Heart left ventricle (tissue), 16 donors: ENCODE measurements at regions not wholly inside any gene's neighbourhood (a gene's known extent, or its start where the extent isn't known, plus 50 kb on each side); places are given as distances from the start of the nearest gene placed in this dataset.

Source experiments
- ATAC-seq, 4 donors: fragments of 200-7000 bp; cut with Tn5 transposase; one replicate each; pipeline ENCODE4 v1.9.1; 2020 to 2022; ENCODE audit warnings: moderate library complexity in 4 of 4, mild to moderate bottlenecking in 3 of 4, moderate number of reproducible peaks in 1 of 4
- DNase-seq, 5 donors: peaks; one replicate each; pipeline ENCODE4 v3.0.0-alpha.2; 2020
- H3K27ac ChIP-seq, 12 donors: fragments of 200-600 bp; sonication (generic) in 4 of 12; one replicate each; pipeline versions ENCODE4 v1.5.0 to v1.8.0; 2016 to 2022; ENCODE audit warnings: mild to moderate bottlenecking in 2 of 12
- H3K27me3 ChIP-seq, 9 donors: fragments of 200-600 bp; sonication (generic) in 2 of 9; one replicate each; pipeline versions ENCODE4 v1.5.1 to v1.8.0; 2016 to 2022; ENCODE audit warnings: mild to moderate bottlenecking in 3 of 9
- H3K36me3 ChIP-seq, 9 donors: fragments of 200-600 bp; sonication (generic) in 2 of 9; one replicate each; pipeline versions ENCODE4 v1.5.0 to v1.8.0; 2018 to 2022; ENCODE audit warnings: mild to moderate bottlenecking in 2 of 9
- H3K4me1 ChIP-seq, 12 donors: fragments of 200-600 bp; sonication (generic) in 4 of 12; one replicate each; pipeline versions ENCODE4 v1.5.0 to v1.8.0; 2016 to 2022; ENCODE audit warnings: mild to moderate bottlenecking in 3 of 12
- H3K4me3 ChIP-seq, 12 donors: fragments of 200-600 bp; sonication (generic) in 4 of 12; one replicate each; pipeline versions ENCODE4 v1.5.0 to v1.8.0; 2017 to 2022; ENCODE audit warnings: mild to moderate bottlenecking in 9 of 12, moderate library complexity in 4 of 12
- H3K9me3 ChIP-seq, 12 donors: fragments of 200-600 bp; sonication (generic) in 4 of 12; one replicate each; pipeline versions ENCODE4 v1.5.0 to v1.8.0; 2016 to 2022; ENCODE audit warnings: mild to moderate bottlenecking in 1 of 12
- CTCF ChIP-seq, 12 donors: fragments of 200-600 bp; sonication (generic) in 4 of 12; IDR thresholded peaks; one replicate each; pipeline versions ENCODE4 v1.5.0 to v1.8.0; 2018 to 2022; ENCODE audit warnings: antibody characterized with exemption in 12 of 12, mild to moderate bottlenecking in 5 of 12
- POLR2A ChIP-seq, 2 donors: fragments of 450-650 bp; IDR thresholded peaks; one replicate each; pipeline ENCODE4 v1.6.1; 2017; ENCODE audit warnings: antibody characterized with exemption in 2 of 2, mild to moderate bottlenecking in 2 of 2, moderate library complexity in 2 of 2
- WGBS, 4 donors: extraction: QIAGEN DNeasy Blood & Tissue Kit in 2 of 4; methylation state at CpG; one replicate each; pipeline versions ENCODE4 v1.1.5 to v1.1.7; 2013 to 2018; 5-methylcytosine and 5-hydroxymethylcytosine counted together
- intact Hi-C, 10 donors: fragments of 100-400 bp; cut with DNase I; formaldehyde crosslinking; loops; one replicate each; pipeline versions ENCODE4 v1.11.1 to v1.14.2; 2022
- donor health status: ischemic (EF 13 %, LVEDD 7.1; RV severe dilation, severe dysfunction).
- donor health status: healthy with polysubstance abuse.
- donor health status: DM: no; HTN: yes; CAD: no.
- donor health status: DM: no; HTN: no; CAD: no.
- donor health status: ischemic (EF 25% LVEDD 6.9; RV normal size, moderate dysfunction).
- donor health status: ischemic (EF 25% LVEDD 5.7; RV mildly dilated, moderate dysfunction).
- donor health status: healthy.
- donor health status: DM: yes; HTN: yes; CAD: no.
- donor health status: ischemic (EF 35%, LVEDD 5.7; RV mildly dilated, moderate dysfunction).
- donor health status: nonischemic (EF 11% LVEDD 7.7; RV severe dilation, severe dysfunction).
- donor health status: DM: yes; HTN: yes; CAD: no.
- donor health status: PGD.
- donor health status: ischemic (EF 29% LVEDD 5.4; RV normal size, mild dysfunction).
- donor health status: nonischemic (EF 23%, LVEDD 6.1; RV moderate dilation, normal function).

- DNase-seq (no peak), ATAC-seq (no peak)
- Histone ChIP-seq H3K9me3 (peaks cover 0 to 11% (median 0%) of the 10 kb centered on the region in 12 donors), H3K4me1 (no peaks in the 10 kb centered on the region), H3K36me3 (no peaks in the 10 kb centered on the region), H3K4me3 (no peak overlapping the region), H3K27me3 (peaks cover 0 to 17% (median 0%) of the 10 kb centered on the region in 9 donors), H3K27ac (no peak overlapping the region)
- 60 to 66% (median 63%) methylated on average over 2 of the region's 2 CpGs for WGBS, 4 donors
- intact Hi-C loops, result no loop called here
- TF ChIP-seq CTCF (IDR thresholded peaks at IDR 0.05) (no peak), POLR2A (IDR thresholded peaks at IDR 0.05) (no peak)
Measured at GRCh38 chr7:52091996-52092395, 775.4 kb upstream of the COBL start.

- no peaks in the 10 kb centered on the region for H3K4me1 ChIP-seq
- intact Hi-C loops, result no loop called here
- H3K27me3 ChIP-seq, result peaks cover 0 to 17% (median 0%) of the 10 kb centered on the region in 9 donors
- 61 to 79% (median 76%) methylated on average over 6 of the region's 6 CpGs for WGBS, 4 donors
- H3K36me3 ChIP-seq, result no peaks in the 10 kb centered on the region
- no peak for ATAC-seq
- peaks cover 0 to 8% (median 0%) of the 10 kb centered on the region in 12 donors for H3K9me3 ChIP-seq
- no peak for TF ChIP-seq POLR2A (IDR thresholded peaks at IDR 0.05)
- TF ChIP-seq CTCF (IDR thresholded peaks at IDR 0.05), result no peak
- H3K27ac ChIP-seq, result no peak overlapping the region
- no peak for DNase-seq
- H3K4me3 ChIP-seq, result no peak overlapping the region
Measured at GRCh38 chr7:52091101-52091500, 774.5 kb upstream of the COBL start.

GRCh38 chr7:52088008-52088901, 771.6 kb upstream of the COBL start:
- no peaks in the 10 kb centered on the region for H3K9me3 ChIP-seq
- peak overlapping the region in 9 of 12 donors; percentile 8 to 46 (median 23) for H3K4me3 ChIP-seq
- TF ChIP-seq CTCF (IDR thresholded peaks at IDR 0.05) (peak in 2 of 12 donors; percentile 4 to 7), POLR2A (IDR thresholded peaks at IDR 0.05) (no peak)
- H3K27me3 ChIP-seq, result peaks cover 0 to 17% (median 0%) of the 10 kb centered on the region in 9 donors
- H3K27ac ChIP-seq, result no peak overlapping the region
- no peaks in the 10 kb centered on the region for H3K36me3 ChIP-seq
- ATAC-seq (peak in 1 of 4 donors; percentile 61), DNase-seq (no peak)
- 10 to 18% (median 14%) methylated on average over 37 to 49 of the region's 49 CpGs for WGBS, 4 donors
- intact Hi-C loops, result no loop called here
- H3K4me1 ChIP-seq, result no peaks in the 10 kb centered on the region

- ATAC-seq, result no peak
- WGBS, 4 donors, result 44 to 69% (median 55%) methylated on average over 2 of the region's 2 CpGs
- no peaks in the 10 kb centered on the region for H3K36me3 ChIP-seq
- H3K27ac ChIP-seq, result no peak overlapping the region
- H3K9me3 ChIP-seq, result no peaks in the 10 kb centered on the region
- H3K27me3 ChIP-seq, result peaks cover 0 to 17% (median 0%) of the 10 kb centered on the region in 9 donors
- no peak overlapping the region for H3K4me3 ChIP-seq
- DNase-seq, result no peak
- no peaks in the 10 kb centered on the region for H3K4me1 ChIP-seq
- TF ChIP-seq CTCF (IDR thresholded peaks at IDR 0.05) (no peak), POLR2A (IDR thresholded peaks at IDR 0.05) (no peak)
- intact Hi-C loops, result no loop called here
Measured at GRCh38 chr7:52085610-52086009, 769.0 kb upstream of the COBL start.
